ENCODE measurements at regions not wholly inside any gene's neighbourhood (a gene's known extent, or its start where the extent isn't known, plus 50 kb on each side); places are given as distances from the start of the nearest gene placed in this dataset.

DNA sequence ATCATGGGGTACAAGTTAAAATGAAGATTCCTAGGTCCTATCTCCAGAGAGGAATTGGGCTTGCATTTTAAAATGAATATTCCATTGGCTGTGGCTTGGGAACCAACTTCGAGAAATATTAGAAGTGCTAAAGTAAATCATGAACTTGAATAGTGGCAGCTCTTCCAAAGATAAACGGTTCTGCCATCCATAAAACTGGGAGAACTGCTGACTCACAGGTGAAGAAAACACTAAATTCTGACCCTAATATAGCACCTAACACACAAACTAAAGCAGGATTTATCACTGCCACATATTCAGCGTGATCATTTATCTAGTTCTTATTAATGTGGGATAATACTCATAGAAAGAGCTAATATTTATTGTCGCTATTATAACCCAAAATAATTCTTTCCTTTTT, 508.1 kb upstream of the ID4 start:
- TF ChIP-seq CTCF (conservative IDR thresholded peaks at IDR 0.05) = no peak
- no peak for TF ChIP-seq ZFX (IDR thresholded peaks at IDR 0.05)
